ENCODE measurements at regions not wholly inside any gene's neighbourhood (a gene's known extent, or its start where the extent isn't known, plus 50 kb on each side); places are given as distances from the start of the nearest gene placed in this dataset.

GRCh38 chr21:31491617-31492016 lies 147.6 kb upstream of the TIAM1 start:
- TF ChIP-seq, protein P1, sequence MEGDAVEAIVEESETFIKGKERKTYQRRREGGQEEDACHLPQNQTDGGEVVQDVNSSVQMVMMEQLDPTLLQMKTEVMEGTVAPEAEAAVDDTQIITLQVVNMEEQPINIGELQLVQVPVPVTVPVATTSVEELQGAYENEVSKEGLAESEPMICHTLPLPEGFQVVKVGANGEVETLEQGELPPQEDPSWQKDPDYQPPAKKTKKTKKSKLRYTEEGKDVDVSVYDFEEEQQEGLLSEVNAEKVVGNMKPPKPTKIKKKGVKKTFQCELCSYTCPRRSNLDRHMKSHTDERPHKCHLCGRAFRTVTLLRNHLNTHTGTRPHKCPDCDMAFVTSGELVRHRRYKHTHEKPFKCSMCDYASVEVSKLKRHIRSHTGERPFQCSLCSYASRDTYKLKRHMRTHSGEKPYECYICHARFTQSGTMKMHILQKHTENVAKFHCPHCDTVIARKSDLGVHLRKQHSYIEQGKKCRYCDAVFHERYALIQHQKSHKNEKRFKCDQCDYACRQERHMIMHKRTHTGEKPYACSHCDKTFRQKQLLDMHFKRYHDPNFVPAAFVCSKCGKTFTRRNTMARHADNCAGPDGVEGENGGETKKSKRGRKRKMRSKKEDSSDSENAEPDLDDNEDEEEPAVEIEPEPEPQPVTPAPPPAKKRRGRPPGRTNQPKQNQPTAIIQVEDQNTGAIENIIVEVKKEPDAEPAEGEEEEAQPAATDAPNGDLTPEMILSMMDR (IDR thresholded peaks at IDR 0.05; ENCODE audit: insufficient read depth, low read length, poor library complexity, severe bottlenecking): no peak
- DNase-seq (ENCODE audit: extremely low read depth, insufficient read length): no peak
- H3K4me3 ChIP-seq (replicated peaks; ENCODE audit: low read depth, low read length): no peak overlapping the region
- H3K27me3 ChIP-seq (replicated peaks; ENCODE audit: control insufficient read depth, insufficient read depth, low read length): no peaks in the 10 kb centered on the region
- H3K36me3 ChIP-seq (ENCODE audit: control insufficient read depth, insufficient read depth, low read length): no peaks in the 10 kb centered on the region

DNA sequence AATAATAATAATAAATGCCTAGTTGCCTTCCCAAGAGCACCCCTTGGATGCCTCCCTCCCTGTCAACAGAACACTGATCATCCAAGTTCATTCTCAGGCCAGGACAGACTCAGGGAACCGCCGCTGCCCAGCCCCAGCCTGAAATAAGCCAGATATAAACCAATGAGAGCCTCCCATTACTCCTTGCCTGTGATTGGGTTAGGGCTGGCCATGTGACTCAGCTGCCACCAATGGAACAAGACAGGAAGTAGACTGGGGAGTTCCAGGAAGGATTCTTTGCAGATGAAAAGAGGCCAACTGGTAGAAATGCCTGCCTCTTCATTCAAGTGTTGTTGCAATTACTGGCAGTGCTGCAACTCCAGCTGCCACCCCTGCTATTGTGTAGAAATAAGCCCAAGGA lies 146.4 kb upstream of the TIAM1 start:
- TF ChIP-seq, protein P1 (IDR thresholded peaks at IDR 0.05; ENCODE audit: insufficient read depth, low read length, poor library complexity, severe bottlenecking): no peak
- no peak for DNase-seq (ENCODE audit: extremely low read depth, insufficient read length)
- no peaks in the 10 kb centered on the region for H3K36me3 ChIP-seq (ENCODE audit: control insufficient read depth, insufficient read depth, low read length)
- H3K4me3 ChIP-seq (replicated peaks; ENCODE audit: low read depth, low read length): no peak overlapping the region
- H3K27me3 ChIP-seq (replicated peaks; ENCODE audit: control insufficient read depth, insufficient read depth, low read length): no peaks in the 10 kb centered on the region

GRCh38 chr21:31489726-31490125 lies 145.7 kb upstream of the TIAM1 start:
- Histone ChIP-seq H3K27me3 (replicated peaks; ENCODE audit: control insufficient read depth, insufficient read depth, low read length) (no peaks in the 10 kb centered on the region), H3K4me3 (replicated peaks; ENCODE audit: low read depth, low read length) (no peak overlapping the region), H3K36me3 (ENCODE audit: control insufficient read depth, insufficient read depth, low read length) (no peaks in the 10 kb centered on the region)
- no peak for DNase-seq (ENCODE audit: extremely low read depth, insufficient read length)
- TF ChIP-seq, protein P1 (IDR thresholded peaks at IDR 0.05; ENCODE audit: insufficient read depth, low read length, poor library complexity, severe bottlenecking): no peak

- DNase-seq (ENCODE audit: extremely low read depth, insufficient read length): no peak
- TF ChIP-seq, protein P1 (IDR thresholded peaks at IDR 0.05; ENCODE audit: insufficient read depth, low read length, poor library complexity, severe bottlenecking): no peak
- no peak overlapping the region for H3K4me3 ChIP-seq (replicated peaks; ENCODE audit: low read depth, low read length)
- H3K27me3 ChIP-seq (replicated peaks; ENCODE audit: control insufficient read depth, insufficient read depth, low read length): no peaks in the 10 kb centered on the region
- no peaks in the 10 kb centered on the region for H3K36me3 ChIP-seq (ENCODE audit: control insufficient read depth, insufficient read depth, low read length)
Observed at GRCh38 chr21:31489014-31489413, 145.0 kb upstream of the TIAM1 start.

GRCh38 chr21:31484219-31484618 lies 140.2 kb upstream of the TIAM1 start:
- TF ChIP-seq, protein P1 (IDR thresholded peaks at IDR 0.05; ENCODE audit: insufficient read depth, low read length, poor library complexity, severe bottlenecking): no peak
- no peak for DNase-seq (ENCODE audit: extremely low read depth, insufficient read length)
- Histone ChIP-seq H3K4me3 (replicated peaks; ENCODE audit: low read depth, low read length) (no peak overlapping the region), H3K27me3 (replicated peaks; ENCODE audit: control insufficient read depth, insufficient read depth, low read length) (no peaks in the 10 kb centered on the region), H3K36me3 (ENCODE audit: control insufficient read depth, insufficient read depth, low read length) (no peaks in the 10 kb centered on the region)

DNA sequence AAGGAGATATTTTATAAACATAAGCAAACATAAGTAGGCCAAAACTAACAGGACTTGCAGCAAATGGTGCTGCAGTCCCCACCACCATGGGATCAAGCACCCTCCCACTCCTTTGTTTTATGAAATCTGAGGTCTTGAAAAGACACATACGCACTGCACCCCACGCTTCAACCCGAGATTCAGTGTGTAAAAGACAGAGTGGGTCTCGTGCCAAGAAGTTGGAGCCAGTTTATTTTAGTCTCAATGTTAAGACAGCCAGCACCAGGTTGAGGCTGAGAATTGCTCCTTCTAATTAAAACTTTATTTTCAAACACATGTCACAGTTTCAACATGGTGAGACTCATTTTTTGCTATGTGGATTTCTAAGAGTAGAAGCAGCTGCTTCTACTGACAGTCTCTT lies 139.1 kb upstream of the TIAM1 start:
- TF ChIP-seq, protein P1 (IDR thresholded peaks at IDR 0.05; ENCODE audit: insufficient read depth, low read length, poor library complexity, severe bottlenecking): no peak
- H3K4me3 ChIP-seq (replicated peaks; ENCODE audit: low read depth, low read length): no peak overlapping the region
- no peaks in the 10 kb centered on the region for H3K36me3 ChIP-seq (ENCODE audit: control insufficient read depth, insufficient read depth, low read length)
- DNase-seq (ENCODE audit: extremely low read depth, insufficient read length): no peak
- H3K27me3 ChIP-seq (replicated peaks; ENCODE audit: control insufficient read depth, insufficient read depth, low read length): no peaks in the 10 kb centered on the region

All from GM06990 (cell line).